GM12874 (cell line): ENCODE measurements at regions not wholly inside any gene's neighbourhood (a gene's known extent, or its start where the extent isn't known, plus 50 kb on each side); places are given as distances from the start of the nearest gene placed in this dataset.

ENCODE experiments used
- TF ChIP-seq, protein P1 (sequence below): IDR thresholded peaks from 2 replicates; pipeline ENCODE4 v1.5.1; 2011; ENCODE audit warnings: low read depth, mild to moderate bottlenecking, control low read depth, low read length, moderate library complexity; ENCODE audit not compliant: insufficient read depth

DNA sequence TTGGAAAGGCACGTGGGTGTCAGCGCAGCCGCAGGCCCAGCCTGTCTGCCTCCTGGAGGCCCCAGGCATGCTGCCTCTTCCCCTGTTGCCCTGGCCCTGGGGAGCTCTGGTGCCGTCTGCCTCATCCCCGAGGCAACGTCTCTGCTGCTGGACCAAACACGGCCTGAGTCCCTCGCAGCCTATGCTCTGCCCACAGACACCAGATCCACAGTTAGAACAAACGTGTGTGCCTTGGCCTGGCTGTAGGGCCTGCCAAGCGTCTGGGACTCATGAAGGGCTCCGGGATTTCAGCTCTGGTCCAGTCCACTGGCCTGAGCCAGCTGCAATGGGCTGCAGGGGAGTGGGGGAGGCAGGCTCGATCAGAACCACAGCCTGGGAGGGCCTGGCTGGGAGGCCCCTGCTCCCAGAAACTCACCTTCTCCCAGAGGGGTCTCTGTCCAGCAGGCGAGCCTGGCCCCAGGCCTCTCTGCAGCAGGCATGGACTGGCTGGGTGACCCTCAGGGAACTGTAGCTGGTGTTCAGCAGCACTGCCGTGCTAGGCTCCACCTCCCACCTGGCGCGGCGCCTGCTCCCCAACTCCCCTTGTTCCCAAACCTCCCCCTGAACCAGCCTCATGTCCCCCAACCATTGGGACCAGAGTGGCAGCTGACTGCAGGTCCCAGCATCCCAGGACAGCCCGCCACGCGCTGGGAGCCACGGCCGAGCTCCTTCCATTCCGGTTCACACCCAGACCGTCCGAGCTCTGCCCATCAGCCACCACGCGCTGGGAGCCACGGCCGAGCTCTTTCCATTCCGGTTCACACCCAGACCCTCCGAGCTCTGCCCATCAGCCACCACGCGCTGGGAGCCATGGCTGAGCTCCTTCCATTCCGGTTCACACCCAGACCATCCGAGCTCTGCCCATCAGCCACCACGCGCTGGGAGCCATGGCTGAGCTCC is 197.0 kb downstream of the DLL1 start:
- TF ChIP-seq, protein P1, sequence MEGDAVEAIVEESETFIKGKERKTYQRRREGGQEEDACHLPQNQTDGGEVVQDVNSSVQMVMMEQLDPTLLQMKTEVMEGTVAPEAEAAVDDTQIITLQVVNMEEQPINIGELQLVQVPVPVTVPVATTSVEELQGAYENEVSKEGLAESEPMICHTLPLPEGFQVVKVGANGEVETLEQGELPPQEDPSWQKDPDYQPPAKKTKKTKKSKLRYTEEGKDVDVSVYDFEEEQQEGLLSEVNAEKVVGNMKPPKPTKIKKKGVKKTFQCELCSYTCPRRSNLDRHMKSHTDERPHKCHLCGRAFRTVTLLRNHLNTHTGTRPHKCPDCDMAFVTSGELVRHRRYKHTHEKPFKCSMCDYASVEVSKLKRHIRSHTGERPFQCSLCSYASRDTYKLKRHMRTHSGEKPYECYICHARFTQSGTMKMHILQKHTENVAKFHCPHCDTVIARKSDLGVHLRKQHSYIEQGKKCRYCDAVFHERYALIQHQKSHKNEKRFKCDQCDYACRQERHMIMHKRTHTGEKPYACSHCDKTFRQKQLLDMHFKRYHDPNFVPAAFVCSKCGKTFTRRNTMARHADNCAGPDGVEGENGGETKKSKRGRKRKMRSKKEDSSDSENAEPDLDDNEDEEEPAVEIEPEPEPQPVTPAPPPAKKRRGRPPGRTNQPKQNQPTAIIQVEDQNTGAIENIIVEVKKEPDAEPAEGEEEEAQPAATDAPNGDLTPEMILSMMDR = no peak

DNA sequence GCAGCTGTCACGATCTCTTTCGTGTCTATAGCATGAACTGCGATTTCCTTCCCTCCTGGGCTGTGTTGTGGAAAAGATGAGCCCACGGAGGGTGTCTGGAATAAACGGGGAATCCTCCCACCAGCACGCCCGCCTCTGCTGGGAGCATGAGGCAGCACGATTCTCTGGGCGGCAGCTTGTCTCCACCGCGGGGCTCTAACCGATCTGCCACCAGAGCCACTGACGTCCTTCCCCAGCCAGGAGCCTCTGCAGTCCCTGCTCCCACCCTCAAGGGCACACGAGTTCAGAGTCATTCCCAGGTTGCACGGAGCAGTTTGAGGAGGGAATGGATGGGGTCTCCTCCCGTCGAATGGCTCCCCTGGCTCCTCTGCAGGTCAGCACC is 197.6 kb downstream of the DLL1 start:
- TF ChIP-seq, protein P1 = no peak

DNA sequence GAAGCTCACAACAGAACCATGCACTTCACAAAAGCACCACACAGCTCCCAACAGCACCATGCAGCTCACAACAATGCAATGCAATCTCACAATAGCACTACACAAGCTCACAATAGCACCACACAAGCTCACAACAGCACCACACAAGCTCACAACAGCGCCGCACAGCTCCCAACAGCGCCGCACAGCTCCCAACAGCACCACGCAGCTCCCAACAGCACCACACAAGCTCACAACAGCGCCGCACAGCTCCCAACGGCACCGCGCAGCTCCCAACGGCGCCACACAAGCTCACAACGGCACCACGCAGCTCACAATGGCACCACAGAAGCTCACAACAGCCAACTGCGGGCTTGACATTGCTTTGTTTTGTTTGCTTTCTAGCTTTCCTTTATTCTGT is 198.1 kb downstream of the DLL1 start:
- TF ChIP-seq, protein P1 = no peak

DNA sequence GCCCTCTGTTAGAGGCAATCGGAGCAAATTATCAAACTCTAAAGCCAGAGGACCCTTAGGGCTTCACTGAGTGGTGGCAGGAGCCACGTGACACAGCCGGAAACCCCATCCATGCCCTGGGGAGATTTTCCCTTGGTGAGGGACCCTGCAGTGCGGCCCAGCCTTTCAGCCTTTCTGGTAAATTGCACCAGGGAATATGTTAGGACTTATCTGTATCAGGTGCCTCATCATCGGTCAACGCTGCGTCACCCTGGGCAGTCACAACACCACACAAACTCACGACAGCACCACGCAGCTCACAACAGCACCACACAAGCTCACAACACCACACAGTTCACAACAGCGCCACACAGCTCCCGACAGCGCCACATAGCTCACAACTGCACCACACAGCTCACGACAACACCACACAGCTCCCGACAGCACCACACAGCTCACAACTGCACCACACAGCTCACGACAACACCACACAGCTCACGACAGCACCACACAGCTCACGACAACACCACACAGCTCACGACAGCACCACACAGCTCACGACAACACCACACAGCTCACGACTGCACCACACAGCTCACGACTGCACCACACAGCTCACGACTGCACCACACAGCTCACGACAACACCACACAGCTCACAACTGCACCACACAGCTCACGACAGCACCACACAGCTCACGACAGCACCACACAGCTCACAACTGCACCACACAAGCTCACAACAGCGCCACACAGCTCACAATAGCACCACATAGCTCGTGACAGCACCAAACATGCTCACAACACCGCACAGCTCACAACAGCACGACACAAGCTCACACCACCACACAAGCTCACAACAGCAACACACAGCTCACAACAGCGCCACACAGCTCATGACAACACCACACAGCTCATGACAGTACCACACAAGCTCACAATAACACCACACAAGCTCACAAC is 199.0 kb downstream of the DLL1 start:
- TF ChIP-seq, protein P1 = no peak

DNA sequence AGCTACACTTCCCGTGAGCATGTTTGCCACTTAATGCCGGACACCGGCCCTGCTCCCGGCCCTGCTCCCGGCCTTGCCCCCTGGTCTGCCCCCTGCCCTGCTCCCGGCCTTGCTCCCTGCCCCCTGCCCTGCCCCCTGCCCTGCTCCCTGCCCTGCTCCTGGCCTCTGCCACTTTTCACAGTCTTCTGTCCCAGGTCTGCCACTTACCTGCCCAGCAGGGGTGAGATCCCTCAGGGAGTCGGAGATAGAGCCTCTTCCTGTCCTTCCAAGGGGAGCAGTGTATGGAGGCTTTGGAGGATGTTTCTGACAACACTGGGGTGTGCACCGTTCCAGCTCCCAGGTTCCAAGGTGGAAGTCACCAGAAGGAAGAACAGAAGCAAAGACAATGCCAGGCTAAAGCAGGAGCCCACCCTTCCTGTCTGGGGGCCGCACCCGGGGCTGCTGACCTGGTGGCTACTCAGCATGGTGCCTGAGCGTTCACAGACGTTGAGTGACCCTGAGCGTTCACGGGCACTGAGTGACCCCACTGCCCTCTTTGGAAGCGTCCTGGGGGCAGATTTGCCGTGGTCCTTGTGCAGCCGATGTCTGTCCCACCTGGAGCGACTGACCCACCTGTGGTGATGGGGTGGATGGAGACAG is 199.8 kb downstream of the DLL1 start:
- TF ChIP-seq, protein P1 = no peak

DNA sequence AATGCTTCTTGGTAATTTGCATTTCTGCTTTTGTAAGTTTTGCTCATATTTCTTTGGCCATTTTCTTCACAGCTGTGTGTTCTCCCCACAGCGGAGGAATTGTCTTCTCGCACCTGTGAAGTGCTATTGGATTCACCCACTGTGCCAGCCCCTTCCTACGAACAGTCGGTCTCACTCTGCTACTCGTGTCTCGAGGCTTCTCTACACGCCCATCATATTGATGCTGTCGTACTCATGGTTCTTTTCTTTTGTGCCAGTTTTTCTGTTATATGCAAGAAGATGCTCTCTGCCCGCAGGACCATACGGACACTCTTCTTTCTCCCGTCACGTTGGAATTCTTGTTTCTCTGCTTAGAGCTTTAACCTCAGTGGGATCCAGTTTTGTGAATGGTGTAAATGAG is 200.3 kb downstream of the DLL1 start:
- TF ChIP-seq, protein P1 = no peak

DNA sequence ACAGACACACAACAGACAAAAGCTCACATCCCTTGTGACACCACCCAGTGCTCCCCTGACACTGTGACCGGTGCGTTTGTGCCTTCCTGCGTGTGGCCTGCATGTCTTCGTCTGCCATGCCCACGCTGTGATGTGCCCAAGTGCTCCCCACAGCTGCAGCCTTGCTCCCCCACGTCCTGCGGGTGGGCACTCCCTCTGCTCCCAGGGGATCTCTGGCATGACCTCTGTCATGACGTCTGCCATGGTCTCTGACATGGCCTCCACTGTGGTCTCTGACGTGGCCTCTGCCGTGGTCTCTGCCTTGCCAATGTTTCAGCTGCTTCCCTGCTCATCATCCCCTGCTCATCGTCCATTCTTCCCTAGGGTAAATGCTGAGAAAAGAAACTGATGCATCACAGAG is 200.9 kb downstream of the DLL1 start:
- TF ChIP-seq, protein P1 = no peak
